ENCODE measurements at regions not wholly inside any gene's neighbourhood (a gene's known extent, or its start where the extent isn't known, plus 50 kb on each side); places are given as distances from the start of the nearest gene placed in this dataset.
"Not testable (repeated sequence)": the region's sequence is repeated elsewhere in the genome, so short reads cannot be mapped to it uniquely, and the experiment has no call there.

DNA sequence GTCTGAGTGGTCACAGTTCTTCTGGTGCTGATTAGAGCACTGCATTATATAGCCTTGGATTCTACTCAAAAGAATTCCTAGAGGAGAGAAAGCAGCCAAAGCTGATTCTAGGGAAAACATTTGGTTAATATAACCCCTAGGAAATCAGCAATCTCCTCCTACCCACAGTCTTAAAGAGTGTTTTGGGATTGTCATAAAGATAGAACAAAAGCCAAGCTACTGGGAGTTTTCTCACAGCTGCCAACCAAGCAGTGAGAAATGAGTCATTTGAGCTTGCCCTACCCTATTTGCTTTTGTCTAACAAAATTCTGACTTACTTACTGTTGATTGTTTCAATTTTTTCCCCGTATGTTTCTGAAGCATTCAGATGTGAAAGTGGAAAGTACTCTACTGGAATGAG lies 469.3 kb downstream of the PLCL1 start:
- TF ChIP-seq EZH2 (optimal IDR thresholded peaks at IDR 0.05; ENCODE audit: low read depth, low read length) (no peak), CTCF (IDR thresholded peaks at IDR 0.05; ENCODE audit: low read length) (no peak), EZH2phosphoT487 (IDR thresholded peaks at IDR 0.05; ENCODE audit: low read length) (no peak)
- no peak overlapping the region for H2AFZ ChIP-seq (ENCODE audit: low read length)

DNA sequence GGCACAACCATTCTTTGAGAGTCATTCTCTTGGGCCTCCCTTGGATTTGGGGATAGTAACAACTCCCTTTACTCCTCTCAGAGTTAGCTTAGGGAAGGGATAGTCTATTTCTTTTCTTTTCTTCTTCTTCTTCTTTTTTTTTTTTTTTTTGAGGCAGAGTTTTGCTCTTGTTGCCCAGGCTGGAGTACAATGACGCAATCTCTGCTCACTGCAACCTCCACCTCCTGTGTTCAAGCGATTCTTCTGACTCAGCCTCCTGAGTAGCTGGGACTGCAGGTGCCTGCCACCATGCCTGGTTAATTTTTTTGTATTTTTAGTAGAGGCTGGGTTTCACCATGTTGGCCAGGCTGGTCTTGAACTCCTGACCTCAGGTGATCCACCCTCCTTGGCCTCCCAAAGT lies 465.8 kb downstream of the PLCL1 start:
- not testable (repeated sequence) for H3K27ac ChIP-seq (ENCODE audit: low read length); H4K20me1 ChIP-seq (ENCODE audit: insufficient read depth, low read length); H3K9me3 ChIP-seq (replicated peaks; ENCODE audit: insufficient read depth, low read length); H3K27me3 ChIP-seq (replicated peaks; ENCODE audit: insufficient read depth, low read length); DNase-seq; H2AFZ ChIP-seq (ENCODE audit: low read length); H3K9ac ChIP-seq (ENCODE audit: low read length); H3F3A ChIP-seq (ENCODE audit: insufficient read depth, low read length); H3K4me2 ChIP-seq (ENCODE audit: low read depth, low read length); H3K79me2 ChIP-seq (ENCODE audit: low read length); H3K9me2 ChIP-seq (replicated peaks; ENCODE audit: insufficient read depth, low read length); H3K36me3 ChIP-seq (replicated peaks; ENCODE audit: insufficient read depth, low read length); H3K4me3 ChIP-seq (ENCODE audit: low read length); H3K4me1 ChIP-seq (ENCODE audit: low read length)

More for the DNA sequence above, 469.3 kb downstream of the PLCL1 start:
- Histone ChIP-seq H3F3A (ENCODE audit: insufficient read depth, low read length) (no peaks in the 10 kb centered on the region), H3K4me2 (ENCODE audit: low read depth, low read length) (no peak overlapping the region), H3K4me1 (ENCODE audit: low read length) (no peaks in the 10 kb centered on the region), H4K20me1 (ENCODE audit: insufficient read depth, low read length) (no peaks in the 10 kb centered on the region), H3K36me3 (replicated peaks; ENCODE audit: insufficient read depth, low read length) (no peaks in the 10 kb centered on the region), H3K79me2 (ENCODE audit: low read length) (no peaks in the 10 kb centered on the region), H3K27me3 (replicated peaks; ENCODE audit: insufficient read depth, low read length) (no peaks in the 10 kb centered on the region), H3K9me2 (replicated peaks; ENCODE audit: insufficient read depth, low read length) (no peaks in the 10 kb centered on the region), H3K27ac (ENCODE audit: low read length) (no peak overlapping the region), H3K9me3 (replicated peaks; ENCODE audit: insufficient read depth, low read length) (no peaks in the 10 kb centered on the region), H3K9ac (ENCODE audit: low read length) (no peak overlapping the region), H3K4me3 (ENCODE audit: low read length) (no peak overlapping the region)
- DNase-seq, result no peak

DNA sequence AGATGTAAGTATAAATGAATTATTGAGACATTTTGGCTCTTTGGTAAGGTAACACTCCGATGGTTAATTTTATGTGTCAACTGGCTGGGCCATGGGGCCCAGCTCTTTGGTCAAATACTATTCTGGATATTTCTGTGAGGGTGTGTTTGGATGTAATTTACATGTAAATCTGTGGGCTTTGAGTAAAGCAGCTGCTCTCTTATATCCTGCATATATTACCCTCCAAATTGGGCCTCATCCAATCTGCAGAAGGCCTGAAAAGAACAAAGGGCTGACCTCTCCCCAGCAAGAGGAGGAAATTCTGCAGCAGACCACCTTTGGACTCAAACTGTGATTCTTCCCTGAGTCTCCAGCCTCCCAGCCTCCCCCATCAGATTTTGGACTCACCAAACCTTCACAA lies 464.1 kb downstream of the PLCL1 start:
- H3K4me1 ChIP-seq (ENCODE audit: low read length), result no peaks in the 10 kb centered on the region
- no peaks in the 10 kb centered on the region for H3K79me2 ChIP-seq (ENCODE audit: low read length)
- no peak overlapping the region for H3K27ac ChIP-seq (ENCODE audit: low read length)
- H3K9me3 ChIP-seq (replicated peaks; ENCODE audit: insufficient read depth, low read length), result no peaks in the 10 kb centered on the region
- no peak overlapping the region for H3K4me2 ChIP-seq (ENCODE audit: low read depth, low read length)
- no peak overlapping the region for H2AFZ ChIP-seq (ENCODE audit: low read length)
- TF ChIP-seq EZH2phosphoT487 (IDR thresholded peaks at IDR 0.05; ENCODE audit: low read length) (no peak), EZH2 (optimal IDR thresholded peaks at IDR 0.05; ENCODE audit: low read depth, low read length) (no peak), CTCF (IDR thresholded peaks at IDR 0.05; ENCODE audit: low read length) (no peak)
- DNase-seq, result no peak
- H4K20me1 ChIP-seq (ENCODE audit: insufficient read depth, low read length), result no peaks in the 10 kb centered on the region
- no peaks in the 10 kb centered on the region for H3K27me3 ChIP-seq (replicated peaks; ENCODE audit: insufficient read depth, low read length)
- no peak overlapping the region for H3K4me3 ChIP-seq (ENCODE audit: low read length)
- H3K9me2 ChIP-seq (replicated peaks; ENCODE audit: insufficient read depth, low read length), result no peaks in the 10 kb centered on the region
- no peaks in the 10 kb centered on the region for H3K36me3 ChIP-seq (replicated peaks; ENCODE audit: insufficient read depth, low read length)
- H3K9ac ChIP-seq (ENCODE audit: low read length), result no peak overlapping the region
- no peaks in the 10 kb centered on the region for H3F3A ChIP-seq (ENCODE audit: insufficient read depth, low read length)

DNA sequence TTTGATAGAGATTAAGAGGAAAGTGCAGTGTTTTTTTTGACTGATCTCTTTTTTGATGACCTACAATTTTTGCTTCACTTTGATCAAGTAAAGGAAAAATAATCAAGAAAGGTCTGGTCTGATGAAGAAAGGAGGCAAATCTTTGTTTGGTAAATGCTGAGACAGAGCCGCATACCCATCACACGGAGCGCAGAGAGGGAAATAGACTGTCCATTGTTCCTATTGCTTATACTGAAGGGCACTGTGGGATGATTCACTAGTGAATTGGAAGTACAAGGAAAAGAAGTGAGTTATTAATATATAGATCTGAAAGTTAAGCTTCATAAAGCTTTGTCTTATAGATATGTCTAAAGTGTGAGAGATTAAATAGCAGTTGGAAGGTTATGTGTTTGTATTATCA lies 455.1 kb downstream of the PLCL1 start:
- no peak for TF ChIP-seq EZH2 (optimal IDR thresholded peaks at IDR 0.05; ENCODE audit: low read depth, low read length)
- no peak for TF ChIP-seq EZH2phosphoT487 (IDR thresholded peaks at IDR 0.05; ENCODE audit: low read length)
- TF ChIP-seq CTCF (IDR thresholded peaks at IDR 0.05; ENCODE audit: low read length), result no peak
- Histone ChIP-seq H3K9me2 (replicated peaks; ENCODE audit: insufficient read depth, low read length) (no peaks in the 10 kb centered on the region), H3K27me3 (replicated peaks; ENCODE audit: insufficient read depth, low read length) (no peaks in the 10 kb centered on the region), H3K4me1 (ENCODE audit: low read length) (no peaks in the 10 kb centered on the region), H3K36me3 (replicated peaks; ENCODE audit: insufficient read depth, low read length) (no peaks in the 10 kb centered on the region), H4K20me1 (ENCODE audit: insufficient read depth, low read length) (no peaks in the 10 kb centered on the region), H3F3A (ENCODE audit: insufficient read depth, low read length) (no peaks in the 10 kb centered on the region), H3K4me2 (ENCODE audit: low read depth, low read length) (no peak overlapping the region), H3K79me2 (ENCODE audit: low read length) (no peaks in the 10 kb centered on the region), H3K9ac (ENCODE audit: low read length) (no peak overlapping the region), H3K27ac (ENCODE audit: low read length) (no peak overlapping the region), H3K9me3 (replicated peaks; ENCODE audit: insufficient read depth, low read length) (no peaks in the 10 kb centered on the region), H3K4me3 (ENCODE audit: low read length) (no peak overlapping the region), H2AFZ (ENCODE audit: low read length) (no peak overlapping the region)
- no peak for DNase-seq
